HAP-1 (cell line): ENCODE measurements at regions not wholly inside any gene's neighbourhood (a gene's known extent, or its start where the extent isn't known, plus 50 kb on each side); places are given as distances from the start of the nearest gene placed in this dataset.
A peak's percentile ranks its signal among the peaks of the same experiment; 100 is the strongest.

Source experiments
- DNase-seq, 2 experiments: peaks; one replicate each; pipeline ENCODE4 v3.0.0-alpha.2; 2016 to 2020; ENCODE audit warnings: low spot score in 2 of 2
- H3K27me3 ChIP-seq: fragments of 250-450 bp; sonication (Bioruptor Pico); 2 replicates; pipeline ENCODE4 v1.5.1; 2020; ENCODE audit warnings: low read depth, mild to moderate bottlenecking, moderate library complexity
- H3K36me3 ChIP-seq: fragments of 250-450 bp; sonication (Bioruptor Pico); replicated peaks from 2 replicates; pipeline ENCODE4 v1.5.1; 2020; ENCODE audit warnings: mild to moderate bottlenecking
- H3K4me1 ChIP-seq: fragments of 250-450 bp; sonication (Bioruptor Pico); 2 replicates; pipeline ENCODE4 v1.5.1; 2020; ENCODE audit warnings: mild to moderate bottlenecking
- H3K4me3 ChIP-seq: fragments of 250-450 bp; sonication (Bioruptor Pico); 2 replicates; pipeline ENCODE4 v1.5.1; 2020; ENCODE audit warnings: mild to moderate bottlenecking, moderate library complexity
- H3K9me3 ChIP-seq: fragments of 250-450 bp; sonication (Bioruptor Pico); 2 replicates; pipeline ENCODE4 v1.5.1; 2020; ENCODE audit warnings: mild to moderate bottlenecking, moderate library complexity
- in situ Hi-C: fragments of 300-500 bp; cut with MboI; formaldehyde crosslinking; loops from 3 replicates; pipeline ENCODE4 v1.14.3; 2020; ENCODE audit warnings: low sequenced_read_pairs, inconsistent platforms, mixed read lengths

GRCh38 chr6:16964553-16965499, 137.0 kb upstream of the STMND1 start:
- Histone ChIP-seq H3K36me3 (no peaks in the 10 kb centered on the region), H3K4me1 (no peaks in the 10 kb centered on the region), H3K27me3 (no peaks in the 10 kb centered on the region), H3K4me3 (no peak overlapping the region), H3K9me3 (no peaks in the 10 kb centered on the region)
- peak; percentile 62 to 87 for DNase-seq
- in situ Hi-C loops, result loop anchor here (10.0 kb wide), 1 partner anchor 630 kb away; no protein-coding TSS in a partner anchor

GRCh38 chr6:16961577-16961976, 140.3 kb upstream of the STMND1 start:
- H3K36me3 ChIP-seq, result no peaks in the 10 kb centered on the region
- no peaks in the 10 kb centered on the region for H3K9me3 ChIP-seq
- no peaks in the 10 kb centered on the region for H3K4me1 ChIP-seq
- H3K4me3 ChIP-seq, result no peak overlapping the region
- H3K27me3 ChIP-seq, result no peaks in the 10 kb centered on the region
- DNase-seq, result no peak
- in situ Hi-C loops, result loop anchor here (10.0 kb wide), 1 partner anchor 627 kb away; no protein-coding TSS in a partner anchor

DNA sequence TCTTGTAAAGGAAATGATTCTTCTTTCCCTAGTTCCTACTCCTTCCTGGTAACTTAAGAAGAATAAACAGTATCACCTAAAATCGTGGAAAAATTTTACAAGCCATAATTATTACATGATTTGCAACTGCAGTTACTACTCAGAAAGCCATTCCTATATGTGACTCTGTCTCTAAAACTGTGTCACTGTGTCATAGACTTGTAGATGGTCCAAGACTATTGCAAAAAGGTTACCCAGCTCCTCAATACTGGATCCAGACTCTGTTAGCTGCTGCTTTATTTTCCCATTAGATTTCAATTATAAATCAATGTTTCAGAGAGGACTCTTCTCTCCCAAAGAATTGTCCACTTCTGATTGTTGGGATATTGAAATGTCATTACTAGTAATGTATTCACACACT, 142.1 kb upstream of the STMND1 start:
- Histone ChIP-seq H3K27me3 (no peaks in the 10 kb centered on the region), H3K36me3 (no peaks in the 10 kb centered on the region), H3K4me1 (no peaks in the 10 kb centered on the region), H3K4me3 (no peak overlapping the region), H3K9me3 (no peaks in the 10 kb centered on the region)
- DNase-seq, result no peak
- in situ Hi-C loops, result loop anchor here (10.0 kb wide), 1 partner anchor 625 kb away; no protein-coding TSS in a partner anchor

DNA sequence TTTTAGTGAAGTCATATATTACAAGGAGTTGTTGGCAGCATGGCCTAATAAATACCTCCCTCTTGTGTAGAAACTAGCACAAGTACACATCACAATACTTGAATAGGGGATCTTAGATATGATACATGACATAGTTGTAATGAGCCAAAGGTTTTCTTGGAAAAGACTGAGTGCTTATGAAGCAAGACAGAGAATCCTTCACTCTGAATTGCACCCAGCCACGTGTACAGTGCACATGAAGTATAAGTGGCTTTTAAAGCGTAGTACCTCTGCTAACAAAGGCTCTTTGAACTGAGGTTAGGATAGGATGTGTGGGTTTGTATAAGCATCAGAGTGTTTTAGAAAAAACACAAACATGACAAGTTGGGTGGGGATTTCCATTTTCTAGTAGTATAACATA, 145.5 kb upstream of the STMND1 start:
- no peaks in the 10 kb centered on the region for H3K27me3 ChIP-seq
- no peaks in the 10 kb centered on the region for H3K4me1 ChIP-seq
- in situ Hi-C loops, result no loop called here
- no peak for DNase-seq
- no peak overlapping the region for H3K4me3 ChIP-seq
- H3K9me3 ChIP-seq, result no peaks in the 10 kb centered on the region
- no peaks in the 10 kb centered on the region for H3K36me3 ChIP-seq

DNA sequence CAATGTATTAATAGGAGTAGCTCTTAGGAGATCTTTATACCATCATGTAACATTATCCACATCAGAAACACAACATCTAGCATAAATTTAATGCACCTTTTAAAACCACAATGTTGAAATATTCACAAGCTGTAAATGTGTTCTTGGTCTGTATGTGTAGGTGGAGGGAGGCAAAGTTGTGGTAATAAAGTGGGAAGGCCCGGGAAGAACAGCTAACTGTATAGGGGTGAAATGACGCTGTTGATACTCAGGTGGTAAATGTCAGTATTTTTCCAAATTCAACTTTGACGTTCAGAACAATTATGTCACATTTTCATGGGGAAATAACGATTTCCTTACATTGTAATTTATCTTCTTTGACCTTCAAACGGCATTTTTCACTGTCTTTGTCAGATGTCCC, 146.0 kb upstream of the STMND1 start:
- Histone ChIP-seq H3K4me1 (no peaks in the 10 kb centered on the region), H3K27me3 (no peaks in the 10 kb centered on the region), H3K9me3 (no peaks in the 10 kb centered on the region), H3K4me3 (no peak overlapping the region), H3K36me3 (no peaks in the 10 kb centered on the region)
- in situ Hi-C loops, result no loop called here
- no peak for DNase-seq

DNA sequence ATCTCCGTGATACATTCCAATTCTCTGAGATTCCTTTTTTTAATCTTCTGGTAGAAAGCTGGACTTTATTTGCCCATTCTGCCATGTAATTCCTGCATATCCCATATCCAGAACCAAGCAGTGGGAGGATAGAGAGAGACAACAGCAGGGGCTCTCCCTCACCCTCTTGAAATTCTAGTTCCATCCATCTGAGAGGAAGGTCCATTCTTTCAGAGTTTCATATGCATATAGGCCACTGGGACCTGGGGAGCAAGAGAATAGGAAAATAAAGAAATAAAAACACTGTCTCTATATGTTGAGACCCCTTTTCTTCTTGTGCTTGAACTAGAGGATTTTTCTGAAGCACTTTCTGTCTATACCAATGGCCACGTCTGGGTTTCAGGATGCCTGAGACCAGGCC, 147.9 kb upstream of the STMND1 start:
- no peak for DNase-seq
- Histone ChIP-seq H3K36me3 (no peaks in the 10 kb centered on the region), H3K4me1 (no peaks in the 10 kb centered on the region), H3K4me3 (no peak overlapping the region), H3K9me3 (no peaks in the 10 kb centered on the region), H3K27me3 (no peaks in the 10 kb centered on the region)
- in situ Hi-C loops, result no loop called here

- H3K4me1 ChIP-seq, result no peaks in the 10 kb centered on the region
- H3K4me3 ChIP-seq, result no peak overlapping the region
- H3K9me3 ChIP-seq, result no peaks in the 10 kb centered on the region
- in situ Hi-C loops, result no loop called here
- DNase-seq, result no peak
- no peaks in the 10 kb centered on the region for H3K27me3 ChIP-seq
- no peaks in the 10 kb centered on the region for H3K36me3 ChIP-seq
Measured at GRCh38 chr6:16953446-16953845, 148.4 kb upstream of the STMND1 start.

GRCh38 chr6:16950825-16951495, 150.9 kb upstream of the STMND1 start:
- Histone ChIP-seq H3K27me3 (no peaks in the 10 kb centered on the region), H3K36me3 (no peaks in the 10 kb centered on the region), H3K9me3 (no peaks in the 10 kb centered on the region), H3K4me3 (no peak overlapping the region), H3K4me1 (no peaks in the 10 kb centered on the region)
- in situ Hi-C loops, result no loop called here
- no peak for DNase-seq

GRCh38 chr6:16950302-16950701, 151.5 kb upstream of the STMND1 start:
- in situ Hi-C loops, result no loop called here
- Histone ChIP-seq H3K36me3 (no peaks in the 10 kb centered on the region), H3K9me3 (no peaks in the 10 kb centered on the region), H3K4me1 (no peaks in the 10 kb centered on the region), H3K27me3 (no peaks in the 10 kb centered on the region; the same call in 1 of the 2 replicates), H3K4me3 (no peak overlapping the region)
- no peak for DNase-seq

DNA sequence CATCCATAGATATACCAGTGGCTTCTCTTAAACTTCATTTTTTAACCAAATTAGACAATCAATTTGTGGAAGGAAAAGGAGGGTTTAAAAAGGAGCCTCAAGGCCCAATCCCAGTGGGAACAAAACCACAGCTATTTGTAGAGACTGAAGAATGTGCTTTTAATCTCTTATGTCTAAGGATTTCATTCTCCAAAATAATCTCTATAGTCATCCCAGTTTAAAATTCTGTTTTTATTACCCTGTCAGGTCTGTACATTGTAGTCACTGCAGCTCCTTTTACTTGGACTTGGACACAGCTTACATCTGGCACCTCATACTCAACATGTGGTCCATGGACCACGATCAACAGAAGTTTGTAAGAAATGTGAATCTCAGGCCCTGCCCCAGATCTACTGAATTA, 152.1 kb upstream of the STMND1 start:
- Histone ChIP-seq H3K4me3 (no peak overlapping the region), H3K36me3 (no peaks in the 10 kb centered on the region), H3K27me3 (no peaks in the 10 kb centered on the region; the same call in 1 of the 2 replicates), H3K4me1 (no peaks in the 10 kb centered on the region), H3K9me3 (no peaks in the 10 kb centered on the region)
- no peak for DNase-seq
- in situ Hi-C loops, result no loop called here

DNA sequence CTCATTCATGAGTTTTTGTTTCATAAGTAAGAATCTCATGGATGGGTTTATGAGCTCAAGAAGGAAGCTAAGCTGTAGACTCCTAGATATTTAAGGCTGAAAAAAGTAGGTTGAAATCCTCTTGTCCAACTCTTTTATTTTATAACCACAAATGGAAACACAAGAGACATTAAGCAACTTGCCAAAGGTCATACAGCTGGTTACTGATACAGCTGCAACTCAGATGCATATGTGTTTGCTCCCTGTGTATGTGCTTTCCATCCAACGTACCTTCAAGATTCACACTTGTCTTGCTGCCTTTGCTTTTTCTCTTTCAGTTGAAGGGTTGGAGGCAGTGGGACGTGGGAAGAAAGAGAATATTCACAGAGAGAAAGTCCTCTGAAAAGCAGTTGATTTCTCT, 153.5 kb upstream of the STMND1 start:
- peaks cover 2% of the 10 kb centered on the region for H3K27me3 ChIP-seq
- H3K4me1 ChIP-seq, result no peaks in the 10 kb centered on the region
- DNase-seq, result no peak
- no peaks in the 10 kb centered on the region for H3K36me3 ChIP-seq
- in situ Hi-C loops, result no loop called here
- H3K4me3 ChIP-seq, result no peak overlapping the region
- H3K9me3 ChIP-seq, result no peaks in the 10 kb centered on the region

DNA sequence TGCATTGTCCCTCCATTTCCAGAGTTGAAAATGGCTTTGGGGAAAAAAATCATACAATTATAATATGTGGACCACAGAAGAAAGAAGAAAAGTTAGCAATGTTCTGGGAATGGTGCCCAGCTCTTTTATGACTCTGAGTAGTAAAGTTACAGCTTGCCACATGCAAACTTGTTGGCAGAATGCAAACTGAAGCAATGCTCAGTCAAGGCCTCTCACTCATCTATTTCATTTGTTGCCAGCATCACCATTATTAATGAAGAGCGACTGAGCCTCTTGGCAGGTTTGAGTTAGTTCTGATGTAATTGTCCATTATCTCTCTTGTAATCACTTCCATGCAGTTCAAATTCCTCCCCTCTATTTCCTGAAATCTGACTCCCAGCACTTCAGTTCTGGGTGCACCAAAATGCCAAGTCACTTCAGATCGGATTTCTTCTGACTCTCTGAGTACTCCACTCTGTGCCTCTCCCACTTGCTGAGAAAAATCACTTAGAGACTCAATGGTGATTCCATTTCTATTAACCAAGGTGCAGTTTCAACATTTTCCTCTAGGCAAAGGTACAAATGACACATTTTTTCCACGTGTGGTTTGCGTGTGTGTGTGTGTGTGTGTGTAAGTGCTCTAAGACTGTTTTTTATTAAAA, 154.4 kb upstream of the STMND1 start:
- DNase-seq, result no peak
- H3K9me3 ChIP-seq, result no peaks in the 10 kb centered on the region
- H3K4me1 ChIP-seq, result no peaks in the 10 kb centered on the region
- no peak overlapping the region for H3K4me3 ChIP-seq
- H3K36me3 ChIP-seq, result no peaks in the 10 kb centered on the region
- in situ Hi-C loops, result no loop called here
- peaks cover 3% of the 10 kb centered on the region for H3K27me3 ChIP-seq

DNA sequence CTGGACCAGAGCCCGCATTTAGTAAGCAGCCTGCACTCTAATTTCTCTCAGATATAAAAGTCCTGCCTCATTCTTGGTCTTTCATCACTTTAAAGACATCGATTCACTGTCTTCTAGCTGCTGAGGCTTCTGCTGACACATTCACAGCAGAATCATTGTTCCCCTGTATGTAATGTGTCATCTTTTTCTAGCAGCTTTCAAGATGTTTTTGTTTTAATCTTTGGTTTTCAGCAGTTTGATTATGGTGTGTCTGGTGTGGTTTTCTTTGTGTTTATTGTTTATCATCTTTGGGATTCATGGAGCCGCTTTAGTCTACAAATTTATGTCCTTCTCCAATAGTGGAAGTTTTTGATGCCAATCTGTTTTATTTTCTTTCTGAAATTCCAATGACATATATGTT, 157.3 kb upstream of the STMND1 start:
- in situ Hi-C loops, result no loop called here
- no peaks in the 10 kb centered on the region for H3K4me1 ChIP-seq
- peaks cover 17% of the 10 kb centered on the region for H3K27me3 ChIP-seq
- no peak overlapping the region for H3K4me3 ChIP-seq
- no peaks in the 10 kb centered on the region for H3K36me3 ChIP-seq
- no peak for DNase-seq
- no peaks in the 10 kb centered on the region for H3K9me3 ChIP-seq

DNA sequence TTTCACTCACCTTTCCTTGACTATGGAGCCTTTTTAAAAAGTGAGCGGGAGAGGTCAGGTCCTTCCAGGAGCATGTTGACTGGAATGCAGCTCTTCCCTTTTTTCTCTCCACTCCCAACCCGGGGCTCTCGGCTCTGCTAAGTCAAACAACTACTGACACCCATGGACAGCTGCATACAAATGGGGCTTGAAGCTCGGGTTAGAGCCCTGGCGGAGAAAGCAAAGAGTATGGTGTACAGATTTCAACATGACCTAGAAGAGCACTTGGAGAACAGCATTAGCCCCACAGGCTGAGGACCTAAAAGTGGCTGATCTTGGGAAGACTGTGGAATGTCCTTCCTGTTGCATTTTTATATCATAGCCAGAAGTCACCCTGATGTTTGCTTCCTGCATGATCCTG, 162.0 kb upstream of the STMND1 start:
- Histone ChIP-seq H3K36me3 (no peaks in the 10 kb centered on the region), H3K27me3 (peaks cover 17% of the 10 kb centered on the region), H3K9me3 (no peaks in the 10 kb centered on the region), H3K4me1 (0 out of 2 replicates have a peak, but pooled peaks cover 2% of the 10 kb centered on the region), H3K4me3 (no peak overlapping the region)
- in situ Hi-C loops, result no loop called here
- DNase-seq, result no peak
